DMS53 treated with DMSO at 0.1 percent for 48 hours (cell line): ENCODE measurements at regions not wholly inside any gene's neighbourhood (a gene's known extent, or its start where the extent isn't known, plus 50 kb on each side); places are given as distances from the start of the nearest gene placed in this dataset.

Experiments used
- DNase-seq: peaks from one replicate; lab custom pipeline; 2025; ENCODE audit not compliant: unreplicated experiment; lab: John Stamatoyannopoulos, UW

- DNase-seq, result no peak
Measured at GRCh38 chr11:12315024-12315423, 62.3 kb upstream of the PARVA start.

GRCh38 chr11:12316432-12316831 is 60.9 kb upstream of the PARVA start:
- no peak for DNase-seq

- DNase-seq, result peak; percentile 33
Measured at GRCh38 chr11:12318791-12319438, 58.5 kb upstream of the PARVA start.

GRCh38 chr11:12319461-12319951 is 57.9 kb upstream of the PARVA start:
- peak; percentile 64 for DNase-seq

- no peak for DNase-seq
Measured at GRCh38 chr11:12319988-12320387, 57.4 kb upstream of the PARVA start.

GRCh38 chr11:12321217-12321937 is 56.0 kb upstream of the PARVA start:
- DNase-seq, result no peak

GRCh38 chr11:12324585-12324984 is 52.8 kb upstream of the PARVA start:
- DNase-seq, result no peak
